Endodermal cell (in vitro differentiated cells): ENCODE measurements at regions not wholly inside any gene's neighbourhood (a gene's known extent, or its start where the extent isn't known, plus 50 kb on each side); places are given as distances from the start of the nearest gene placed in this dataset.

Source experiments
- DNase-seq: peaks from one replicate; pipeline ENCODE4 v3.0.0-alpha.2; 2017
- H3K27ac ChIP-seq: 2 replicates; pipeline ENCODE4 v1.5.1; 2013; ENCODE audit warnings: mild to moderate bottlenecking, low read depth, low read length, moderate library complexity
- H3K27me3 ChIP-seq: 2 replicates; pipeline ENCODE4 v1.6.1; 2013; ENCODE audit warnings: mild to moderate bottlenecking, low read length, moderate library complexity; ENCODE audit not compliant: insufficient read depth, control insufficient read depth, poor library complexity, severe bottlenecking
- H3K36me3 ChIP-seq: 2 replicates; pipeline ENCODE4 v1.7.0; 2013; ENCODE audit warnings: mild to moderate bottlenecking, low read length, moderate library complexity; ENCODE audit not compliant: control insufficient read depth, insufficient read depth
- H3K4me1 ChIP-seq: one replicate; pipeline ENCODE4 v1.7.0; 2013; ENCODE audit warnings: low read length; ENCODE audit not compliant: control insufficient read depth, insufficient read depth
- H3K4me3 ChIP-seq: 2 replicates; pipeline ENCODE4 v1.5.1; 2013; ENCODE audit warnings: mild to moderate bottlenecking, low read length, moderate library complexity
- H3K9ac ChIP-seq: 2 replicates; pipeline ENCODE4 v1.6.1; 2013; ENCODE audit warnings: mild to moderate bottlenecking, low read length, moderate library complexity; ENCODE audit not compliant: poor library complexity, severe bottlenecking; ENCODE audit errors: extremely low read depth
- H3K9me3 ChIP-seq: 2 replicates; pipeline ENCODE4 v1.6.1; 2013; ENCODE audit warnings: mild to moderate bottlenecking, low read length, moderate library complexity; ENCODE audit not compliant: control insufficient read depth
- H3K27ac Mint-ChIP-seq: 2 replicates; pipeline ENCODE4 v1.8.0; 2020; ENCODE audit warnings: mixed read lengths
- H3K27me3 Mint-ChIP-seq: 2 replicates; pipeline ENCODE4 v1.8.0; 2021; ENCODE audit warnings: mild to moderate bottlenecking, mixed read lengths; ENCODE audit not compliant: insufficient read depth
- H3K36me3 Mint-ChIP-seq: 2 replicates; pipeline ENCODE4 v1.8.0; 2020; ENCODE audit warnings: low read depth, mixed read lengths
- H3K4me1 Mint-ChIP-seq: 2 replicates; pipeline ENCODE4 v1.8.0; 2020; ENCODE audit warnings: mixed read lengths
- H3K4me3 Mint-ChIP-seq: 2 replicates; pipeline ENCODE4 v1.8.0; 2020; ENCODE audit warnings: mild to moderate bottlenecking, moderate library complexity, mixed read lengths
- H3K9me3 Mint-ChIP-seq: 2 replicates; pipeline ENCODE4 v1.8.0; 2020; ENCODE audit warnings: mild to moderate bottlenecking, mixed read lengths
- WGBS, 2 experiments: methylation state at CpG; one replicate each; pipeline versions ENCODE4 v1.1.5 to v1.1.7; 2013; ENCODE audit warnings: missing lambda C conversion rate in 2 of 2, mixed read lengths in 1 of 2; ENCODE audit not compliant: insufficient coverage in 1 of 2, insufficient read length in 1 of 2; 5-methylcytosine and 5-hydroxymethylcytosine counted together
- TF ChIP-seq, protein P1 (sequence below): fragments of 200-600 bp; sonication (generic); conservative IDR thresholded peaks from 2 replicates; pipeline ENCODE4 v1.5.0; 2021; ENCODE audit warnings: antibody characterized with exemption, mild to moderate bottlenecking

DNA sequence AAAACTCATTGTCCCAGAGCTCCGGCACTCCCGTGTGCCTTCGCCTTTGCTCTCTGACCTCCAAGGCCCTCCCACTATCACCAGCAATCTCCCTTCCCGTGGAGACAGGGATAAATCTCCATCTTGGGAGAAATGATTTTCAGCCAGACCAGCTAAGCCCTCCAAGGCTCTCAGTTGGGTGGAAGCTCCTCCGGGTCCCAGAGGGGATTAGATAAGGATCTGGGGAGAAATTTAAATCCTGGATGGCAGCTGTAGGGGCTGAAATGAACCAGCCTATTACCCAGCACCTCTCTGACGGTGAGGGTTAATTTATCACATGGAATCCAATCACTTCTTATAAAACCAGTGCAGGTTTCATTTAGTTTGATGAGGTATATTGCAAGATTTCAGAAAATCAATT is 366.2 kb downstream of the FBXW7 start:
- Histone ChIP-seq H3K4me3 (no peak overlapping the region), H3K9ac (no peak overlapping the region), H3K27ac (no peak overlapping the region), H3K4me1 (no peaks in the 10 kb centered on the region), H3K9me3 (no peaks in the 10 kb centered on the region), H3K36me3 (no peaks in the 10 kb centered on the region), H3K27me3 (no peaks in the 10 kb centered on the region)
- H3K27ac Mint-ChIP-seq, result no peak overlapping the region
- TF ChIP-seq, protein P1, sequence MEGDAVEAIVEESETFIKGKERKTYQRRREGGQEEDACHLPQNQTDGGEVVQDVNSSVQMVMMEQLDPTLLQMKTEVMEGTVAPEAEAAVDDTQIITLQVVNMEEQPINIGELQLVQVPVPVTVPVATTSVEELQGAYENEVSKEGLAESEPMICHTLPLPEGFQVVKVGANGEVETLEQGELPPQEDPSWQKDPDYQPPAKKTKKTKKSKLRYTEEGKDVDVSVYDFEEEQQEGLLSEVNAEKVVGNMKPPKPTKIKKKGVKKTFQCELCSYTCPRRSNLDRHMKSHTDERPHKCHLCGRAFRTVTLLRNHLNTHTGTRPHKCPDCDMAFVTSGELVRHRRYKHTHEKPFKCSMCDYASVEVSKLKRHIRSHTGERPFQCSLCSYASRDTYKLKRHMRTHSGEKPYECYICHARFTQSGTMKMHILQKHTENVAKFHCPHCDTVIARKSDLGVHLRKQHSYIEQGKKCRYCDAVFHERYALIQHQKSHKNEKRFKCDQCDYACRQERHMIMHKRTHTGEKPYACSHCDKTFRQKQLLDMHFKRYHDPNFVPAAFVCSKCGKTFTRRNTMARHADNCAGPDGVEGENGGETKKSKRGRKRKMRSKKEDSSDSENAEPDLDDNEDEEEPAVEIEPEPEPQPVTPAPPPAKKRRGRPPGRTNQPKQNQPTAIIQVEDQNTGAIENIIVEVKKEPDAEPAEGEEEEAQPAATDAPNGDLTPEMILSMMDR, result no peak
- 73 to 86% methylated on average over 3 to 6 of the region's 6 CpGs for WGBS, 2 experiments
- no peak overlapping the region for H3K4me3 Mint-ChIP-seq
- no peaks in the 10 kb centered on the region for H3K36me3 Mint-ChIP-seq
- no peaks in the 10 kb centered on the region for H3K9me3 Mint-ChIP-seq
- peak; percentile 40 for DNase-seq
- H3K27me3 Mint-ChIP-seq, result no peaks in the 10 kb centered on the region
- H3K4me1 Mint-ChIP-seq, result peaks cover 8% of the 10 kb centered on the region

DNA sequence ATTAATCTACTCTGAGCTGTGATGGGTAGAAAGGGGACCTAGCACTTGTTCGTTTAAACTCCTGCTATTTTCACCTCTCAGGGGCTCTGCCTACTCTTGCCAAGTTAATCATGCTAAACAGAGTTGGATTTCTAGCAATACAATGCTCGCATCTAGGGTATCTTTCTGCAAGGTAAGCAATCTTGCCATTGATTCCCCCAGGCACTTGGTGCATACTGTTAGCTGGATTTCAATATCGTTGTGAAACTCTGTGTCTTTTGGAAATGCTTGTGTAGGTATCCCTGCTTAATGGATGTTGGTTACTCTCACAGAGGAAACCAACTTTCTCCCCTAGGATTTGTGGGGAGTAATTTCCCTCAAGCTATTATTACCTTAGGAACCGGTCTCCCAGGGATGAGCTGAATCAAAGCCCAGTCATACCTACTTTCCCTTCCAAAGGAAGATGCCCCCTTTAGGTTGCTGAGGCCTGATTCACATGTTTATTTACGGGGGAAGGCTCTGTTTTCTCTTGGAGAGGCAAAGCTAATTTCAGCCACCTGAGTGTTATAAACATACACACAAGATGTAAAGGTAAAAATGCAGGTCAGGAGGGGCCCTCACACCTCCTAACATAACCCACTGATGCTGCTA is 366.8 kb downstream of the FBXW7 start:
- no peaks in the 10 kb centered on the region for H3K36me3 Mint-ChIP-seq
- H3K9ac ChIP-seq, result no peak overlapping the region
- no peaks in the 10 kb centered on the region for H3K4me1 ChIP-seq
- no peaks in the 10 kb centered on the region for H3K9me3 ChIP-seq
- no peaks in the 10 kb centered on the region for H3K36me3 ChIP-seq
- WGBS, 2 experiments, result 73 to 85% methylated on average over 4 to 5 of the region's 5 CpGs
- no peak overlapping the region for H3K27ac ChIP-seq
- no peak overlapping the region for H3K4me3 Mint-ChIP-seq
- no peak overlapping the region for H3K4me3 ChIP-seq
- no peak overlapping the region for H3K27ac Mint-ChIP-seq
- no peaks in the 10 kb centered on the region for H3K9me3 Mint-ChIP-seq
- DNase-seq, result peak; percentile 35
- peaks cover 8% of the 10 kb centered on the region for H3K4me1 Mint-ChIP-seq
- no peaks in the 10 kb centered on the region for H3K27me3 ChIP-seq
- TF ChIP-seq, protein P1, result peak; percentile 30
- no peaks in the 10 kb centered on the region for H3K27me3 Mint-ChIP-seq

DNA sequence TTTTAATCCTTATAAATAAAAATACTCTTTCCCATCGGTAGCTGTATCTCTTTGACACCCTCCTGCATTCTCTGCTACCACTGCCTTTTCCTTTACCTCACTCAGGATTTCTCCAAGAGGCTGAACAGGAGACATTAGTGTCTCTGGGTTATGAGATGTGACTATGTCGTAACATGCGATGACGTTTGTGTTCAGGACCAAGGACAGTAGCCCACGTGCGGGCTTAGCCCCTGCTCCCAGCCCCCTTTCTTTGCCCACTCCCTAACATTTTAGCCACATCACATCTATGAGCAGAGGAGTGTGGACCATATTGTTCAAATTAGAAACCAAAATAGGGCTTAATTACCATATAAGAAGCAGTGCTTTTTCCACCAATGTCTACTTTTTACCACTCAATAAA is 369.3 kb downstream of the FBXW7 start:
- Mint-ChIP-seq H3K4me1 (peaks cover 8% of the 10 kb centered on the region), H3K27me3 (peaks cover 3% of the 10 kb centered on the region)

More for the DNA sequence above, 369.3 kb downstream of the FBXW7 start:
- no peak overlapping the region for H3K9ac ChIP-seq
- no peaks in the 10 kb centered on the region for H3K9me3 ChIP-seq
- no peak overlapping the region for H3K4me3 ChIP-seq
- TF ChIP-seq, protein P1, result no peak
- no peaks in the 10 kb centered on the region for H3K36me3 ChIP-seq
- H3K4me3 Mint-ChIP-seq, result no peak overlapping the region
- H3K36me3 Mint-ChIP-seq, result no peaks in the 10 kb centered on the region
- peak; percentile 83 for DNase-seq
- 44% methylated on average over 6 of the region's 6 CpGs; no CpG with 5 or more reads in 1 of the 2 experiments for WGBS, 2 experiments
- H3K27ac ChIP-seq, result no peak overlapping the region
- no peak overlapping the region for H3K27ac Mint-ChIP-seq
- H3K9me3 Mint-ChIP-seq, result no peaks in the 10 kb centered on the region
- no peaks in the 10 kb centered on the region for H3K4me1 ChIP-seq
- H3K27me3 ChIP-seq, result peaks cover 12% of the 10 kb centered on the region
